ENCODE measurements at regions not wholly inside any gene's neighbourhood (a gene's known extent, or its start where the extent isn't known, plus 50 kb on each side); places are given as distances from the start of the nearest gene placed in this dataset.

GRCh38 chr5:119991625-119992024 lies 362.3 kb downstream of the FAM170A start:
- Histone ChIP-seq H3K9me3 (ENCODE audit: control insufficient read depth, low read length) (no peaks in the 10 kb centered on the region), H3K36me3 (ENCODE audit: control insufficient read depth, insufficient read depth, low read length) (no peaks in the 10 kb centered on the region), H3K4me1 (ENCODE audit: control insufficient read depth, insufficient read depth, low read length, poor library complexity, severe bottlenecking) (no peaks in the 10 kb centered on the region), H3K4me3 (ENCODE audit: extremely low read depth, insufficient read depth, low read length, poor library complexity, severe bottlenecking) (no peak overlapping the region), H3K27ac (ENCODE audit: low read depth, low read length, severe bottlenecking) (no peak overlapping the region)
- WGBS, 2 experiments (ENCODE audit: insufficient coverage in 2 of 2) = 78 to 82% methylated on average over 3 of the region's 3 CpGs

DNA sequence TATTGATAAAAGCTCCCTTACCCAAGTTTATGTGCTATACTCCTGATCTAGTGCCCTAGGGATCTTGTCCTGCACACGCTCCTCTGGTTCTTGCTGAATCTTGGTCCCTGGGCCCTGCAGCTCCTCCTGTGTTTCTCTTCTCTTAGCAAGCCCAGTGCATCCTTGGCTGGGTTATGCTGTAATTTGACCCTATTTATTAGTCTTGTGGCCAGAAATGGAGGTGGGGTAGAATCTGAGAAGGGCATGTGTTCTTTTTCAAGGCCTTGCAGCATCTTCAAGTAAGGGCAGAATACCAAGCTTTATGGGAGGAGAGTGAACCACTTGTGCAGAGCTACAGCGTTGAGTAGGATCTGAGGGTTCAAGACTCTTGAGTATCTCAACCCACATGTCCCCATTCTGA lies 366.8 kb downstream of the FAM170A start:
- H3K4me1 ChIP-seq (ENCODE audit: control insufficient read depth, insufficient read depth, low read length, poor library complexity, severe bottlenecking) = no peaks in the 10 kb centered on the region
- H3K9me3 ChIP-seq (ENCODE audit: control insufficient read depth, low read length) = no peaks in the 10 kb centered on the region
- no peak overlapping the region for H3K4me3 ChIP-seq (ENCODE audit: extremely low read depth, insufficient read depth, low read length, poor library complexity, severe bottlenecking)
- 89 to 94% methylated on average over 1 to 2 of the region's 2 CpGs for WGBS, 2 experiments (ENCODE audit: insufficient coverage in 2 of 2)
- H3K27ac ChIP-seq (ENCODE audit: low read depth, low read length, severe bottlenecking) = no peak overlapping the region
- H3K36me3 ChIP-seq (ENCODE audit: control insufficient read depth, insufficient read depth, low read length) = no peaks in the 10 kb centered on the region

- 81 to 100% methylated on average over 1 to 3 of the region's 4 CpGs for WGBS, 2 experiments (ENCODE audit: insufficient coverage in 2 of 2)
- H3K4me3 ChIP-seq (ENCODE audit: extremely low read depth, insufficient read depth, low read length, poor library complexity, severe bottlenecking) = no peak overlapping the region
- no peaks in the 10 kb centered on the region for H3K36me3 ChIP-seq (ENCODE audit: control insufficient read depth, insufficient read depth, low read length)
- no peak overlapping the region for H3K27ac ChIP-seq (ENCODE audit: low read depth, low read length, severe bottlenecking)
- no peaks in the 10 kb centered on the region for H3K4me1 ChIP-seq (ENCODE audit: control insufficient read depth, insufficient read depth, low read length, poor library complexity, severe bottlenecking)
- no peaks in the 10 kb centered on the region for H3K9me3 ChIP-seq (ENCODE audit: control insufficient read depth, low read length)
Observed at GRCh38 chr5:120007598-120007997, 378.2 kb downstream of the FAM170A start.

GRCh38 chr5:120012431-120012830 lies 383.1 kb downstream of the FAM170A start:
- WGBS, 2 experiments (ENCODE audit: insufficient coverage in 2 of 2) = no CpG with 5 or more reads among the region's 1 CpG
- Histone ChIP-seq H3K36me3 (ENCODE audit: control insufficient read depth, insufficient read depth, low read length) (no peaks in the 10 kb centered on the region), H3K4me3 (ENCODE audit: extremely low read depth, insufficient read depth, low read length, poor library complexity, severe bottlenecking) (no peak overlapping the region)

GRCh38 chr5:120014535-120014934 lies 385.2 kb downstream of the FAM170A start:
- H3K27ac ChIP-seq (ENCODE audit: low read depth, low read length, severe bottlenecking) = no peak overlapping the region
- no peaks in the 10 kb centered on the region for H3K9me3 ChIP-seq (ENCODE audit: control insufficient read depth, low read length)
- H3K4me3 ChIP-seq (ENCODE audit: extremely low read depth, insufficient read depth, low read length, poor library complexity, severe bottlenecking) = no peak overlapping the region
- no peaks in the 10 kb centered on the region for H3K4me1 ChIP-seq (ENCODE audit: control insufficient read depth, insufficient read depth, low read length, poor library complexity, severe bottlenecking)
- no CpG with 5 or more reads among the region's 3 CpGs for WGBS, 2 experiments (ENCODE audit: insufficient coverage in 2 of 2)
- no peaks in the 10 kb centered on the region for H3K36me3 ChIP-seq (ENCODE audit: control insufficient read depth, insufficient read depth, low read length)

More at GRCh38 chr5:120012431-120012830, 383.1 kb downstream of the FAM170A start:
- Histone ChIP-seq H3K9me3 (ENCODE audit: control insufficient read depth, low read length) (no peaks in the 10 kb centered on the region), H3K4me1 (ENCODE audit: control insufficient read depth, insufficient read depth, low read length, poor library complexity, severe bottlenecking) (no peaks in the 10 kb centered on the region), H3K27ac (ENCODE audit: low read depth, low read length, severe bottlenecking) (no peak overlapping the region)

DNA sequence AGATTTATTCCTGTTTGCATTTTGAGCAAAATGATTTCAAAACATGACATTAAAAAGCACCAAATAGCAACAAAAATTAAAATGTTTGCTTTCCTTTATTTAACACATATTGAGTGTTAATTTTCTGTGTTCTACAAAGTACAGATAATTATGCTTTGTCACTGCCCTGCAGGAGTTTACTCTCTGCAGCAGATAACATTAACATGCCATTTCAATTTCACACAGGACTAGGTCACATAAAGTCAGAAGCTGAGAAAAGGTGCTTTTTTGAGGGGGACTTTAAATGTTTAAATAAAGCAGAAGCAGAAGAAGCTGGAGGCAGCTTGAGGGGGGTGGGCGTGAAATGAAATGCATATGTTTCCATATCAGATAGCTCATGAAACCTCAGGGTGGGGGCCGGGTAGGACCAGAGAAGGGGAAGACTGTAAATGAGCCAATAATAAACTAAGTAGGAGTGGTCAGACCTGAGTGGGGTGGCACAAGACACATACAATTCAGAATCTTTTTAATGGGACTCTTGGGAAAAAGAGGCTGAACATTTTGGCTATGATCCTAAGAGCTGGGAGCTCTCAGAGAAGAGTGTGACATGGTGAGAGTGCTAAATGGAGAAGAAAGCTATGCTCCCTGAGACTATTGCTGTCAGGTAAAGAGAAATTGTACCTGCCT lies 387.5 kb downstream of the FAM170A start:
- no peaks in the 10 kb centered on the region for H3K36me3 ChIP-seq (ENCODE audit: control insufficient read depth, insufficient read depth, low read length)
- H3K4me1 ChIP-seq (ENCODE audit: control insufficient read depth, insufficient read depth, low read length, poor library complexity, severe bottlenecking) = no peaks in the 10 kb centered on the region
- H3K4me3 ChIP-seq (ENCODE audit: extremely low read depth, insufficient read depth, low read length, poor library complexity, severe bottlenecking) = no peak overlapping the region
- WGBS, 2 experiments (ENCODE audit: insufficient coverage in 2 of 2) = 80 to 84% methylated on average over 2 of the region's 2 CpGs
- H3K27ac ChIP-seq (ENCODE audit: low read depth, low read length, severe bottlenecking) = no peak overlapping the region
- H3K9me3 ChIP-seq (ENCODE audit: control insufficient read depth, low read length) = no peaks in the 10 kb centered on the region

- Histone ChIP-seq H3K27ac (ENCODE audit: low read depth, low read length, severe bottlenecking) (no peak overlapping the region), H3K9me3 (ENCODE audit: control insufficient read depth, low read length) (no peaks in the 10 kb centered on the region), H3K4me3 (ENCODE audit: extremely low read depth, insufficient read depth, low read length, poor library complexity, severe bottlenecking) (no peak overlapping the region)
Observed at GRCh38 chr5:120017513-120017912, 388.2 kb downstream of the FAM170A start.

GRCh38 chr5:120035181-120035580 lies 405.8 kb downstream of the FAM170A start:
- no peak overlapping the region for H3K4me3 ChIP-seq (ENCODE audit: extremely low read depth, insufficient read depth, low read length, poor library complexity, severe bottlenecking)
- H3K27ac ChIP-seq (ENCODE audit: low read depth, low read length, severe bottlenecking) = no peak overlapping the region

More at GRCh38 chr5:120017513-120017912, 388.2 kb downstream of the FAM170A start:
- no peaks in the 10 kb centered on the region for H3K4me1 ChIP-seq (ENCODE audit: control insufficient read depth, insufficient read depth, low read length, poor library complexity, severe bottlenecking)
- no peaks in the 10 kb centered on the region for H3K36me3 ChIP-seq (ENCODE audit: control insufficient read depth, insufficient read depth, low read length)

GRCh38 chr5:120035815-120036577 lies 406.6 kb downstream of the FAM170A start:
- no peak overlapping the region for H3K27ac ChIP-seq (ENCODE audit: low read depth, low read length, severe bottlenecking)
- H3K4me3 ChIP-seq (ENCODE audit: extremely low read depth, insufficient read depth, low read length, poor library complexity, severe bottlenecking) = no peak overlapping the region
- H3K9me3 ChIP-seq (ENCODE audit: control insufficient read depth, low read length) = no peaks in the 10 kb centered on the region
- no peaks in the 10 kb centered on the region for H3K4me1 ChIP-seq (ENCODE audit: control insufficient read depth, insufficient read depth, low read length, poor library complexity, severe bottlenecking)
- WGBS, 2 experiments (ENCODE audit: insufficient coverage in 2 of 2) = 88 to 94% methylated on average over 12 to 13 of the region's 16 CpGs
- H3K36me3 ChIP-seq (ENCODE audit: control insufficient read depth, insufficient read depth, low read length) = no peaks in the 10 kb centered on the region

More at GRCh38 chr5:120035181-120035580, 405.8 kb downstream of the FAM170A start:
- Histone ChIP-seq H3K36me3 (ENCODE audit: control insufficient read depth, insufficient read depth, low read length) (no peaks in the 10 kb centered on the region), H3K9me3 (ENCODE audit: control insufficient read depth, low read length) (no peaks in the 10 kb centered on the region), H3K4me1 (ENCODE audit: control insufficient read depth, insufficient read depth, low read length, poor library complexity, severe bottlenecking) (no peaks in the 10 kb centered on the region)

- H3K4me1 ChIP-seq (ENCODE audit: control insufficient read depth, insufficient read depth, low read length, poor library complexity, severe bottlenecking) = no peaks in the 10 kb centered on the region
- no peak overlapping the region for H3K4me3 ChIP-seq (ENCODE audit: extremely low read depth, insufficient read depth, low read length, poor library complexity, severe bottlenecking)
- WGBS, 2 experiments (ENCODE audit: insufficient coverage in 2 of 2) = no CpG with 5 or more reads among the region's 3 CpGs
- no peak overlapping the region for H3K27ac ChIP-seq (ENCODE audit: low read depth, low read length, severe bottlenecking)
- no peaks in the 10 kb centered on the region for H3K9me3 ChIP-seq (ENCODE audit: control insufficient read depth, low read length)
- no peaks in the 10 kb centered on the region for H3K36me3 ChIP-seq (ENCODE audit: control insufficient read depth, insufficient read depth, low read length)
Observed at GRCh38 chr5:120037451-120037850, 408.1 kb downstream of the FAM170A start.

DNA sequence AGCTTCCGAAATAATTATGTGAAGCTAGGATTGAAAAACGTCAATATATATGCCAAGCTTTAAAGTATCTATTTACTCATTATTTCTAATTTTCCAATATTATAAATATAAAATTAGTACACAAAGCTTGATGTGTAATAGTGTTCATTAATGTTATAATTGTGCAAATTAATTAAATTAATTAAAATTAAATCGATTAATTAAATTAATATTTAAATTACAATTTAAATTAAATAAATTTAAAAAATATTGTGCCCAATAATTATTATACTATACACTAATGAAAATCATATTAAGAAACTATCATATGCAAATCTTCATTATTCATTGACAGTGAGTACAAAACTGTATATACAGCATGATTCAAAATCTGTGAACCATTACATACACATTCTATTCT lies 409.8 kb downstream of the FAM170A start:
- no CpG with 5 or more reads among the region's 3 CpGs for WGBS, 2 experiments (ENCODE audit: insufficient coverage in 2 of 2)
- H3K36me3 ChIP-seq (ENCODE audit: control insufficient read depth, insufficient read depth, low read length) = no peaks in the 10 kb centered on the region
- H3K27ac ChIP-seq (ENCODE audit: low read depth, low read length, severe bottlenecking) = no peak overlapping the region
- no peaks in the 10 kb centered on the region for H3K4me1 ChIP-seq (ENCODE audit: control insufficient read depth, insufficient read depth, low read length, poor library complexity, severe bottlenecking)
- no peaks in the 10 kb centered on the region for H3K9me3 ChIP-seq (ENCODE audit: control insufficient read depth, low read length)
- no peak overlapping the region for H3K4me3 ChIP-seq (ENCODE audit: extremely low read depth, insufficient read depth, low read length, poor library complexity, severe bottlenecking)

All from mesodermal cell (in vitro differentiated cells).